SJSA1 (cell line): ENCODE measurements at regions not wholly inside any gene's neighbourhood (a gene's known extent, or its start where the extent isn't known, plus 50 kb on each side); places are given as distances from the start of the nearest gene placed in this dataset.
"Not testable (repeated sequence)": the region's sequence is repeated elsewhere in the genome, so short reads cannot be mapped to it uniquely, and the experiment has no call there.

Experiments used
- DNase-seq, 2 experiments: peaks; one replicate each; pipeline ENCODE4 v3.0.0-alpha.2; 2015 to 2020; ENCODE audit warnings: low spot score in 2 of 2, low read depth in 1 of 2
- H3K27ac ChIP-seq: fragments of 250-450 bp; sonication (Bioruptor Pico); 2 replicates; pipeline ENCODE4 v1.5.1; 2020; ENCODE audit warnings: mild to moderate bottlenecking, moderate library complexity
- H3K27me3 ChIP-seq: fragments of 250-450 bp; sonication (Bioruptor Pico); replicated peaks from 2 replicates; pipeline ENCODE4 v1.5.1; 2020; ENCODE audit warnings: mild to moderate bottlenecking, moderate library complexity
- H3K36me3 ChIP-seq: fragments of 250-450 bp; sonication (Bioruptor Pico); 2 replicates; pipeline ENCODE4 v1.5.1; 2020; ENCODE audit warnings: mild to moderate bottlenecking
- H3K4me1 ChIP-seq: fragments of 250-450 bp; sonication (Bioruptor Pico); replicated peaks from 2 replicates; pipeline ENCODE4 v1.6.1; 2021; ENCODE audit warnings: mild to moderate bottlenecking
- H3K4me3 ChIP-seq: fragments of 250-450 bp; sonication (Bioruptor Pico); 2 replicates; pipeline ENCODE4 v1.5.1; 2020; ENCODE audit warnings: mild to moderate bottlenecking
- H3K9me3 ChIP-seq: fragments of 250-450 bp; sonication (Bioruptor Pico); replicated peaks from 2 replicates; pipeline ENCODE4 v1.5.1; 2020; ENCODE audit warnings: mild to moderate bottlenecking

GRCh38 chr4:129292194-129292593, 196.2 kb downstream of the C4orf33 start:
- not testable (repeated sequence) for H3K9me3 ChIP-seq, H3K4me3 ChIP-seq, H3K27ac ChIP-seq, H3K36me3 ChIP-seq, H3K27me3 ChIP-seq, H3K4me1 ChIP-seq, DNase-seq

GRCh38 chr4:129314781-129315180, 218.8 kb downstream of the C4orf33 start:
- Histone ChIP-seq H3K4me3 (no peak overlapping the region), H3K4me1 (no peaks in the 10 kb centered on the region), H3K27ac (no peak overlapping the region), H3K9me3 (no peaks in the 10 kb centered on the region), H3K36me3 (no peaks in the 10 kb centered on the region), H3K27me3 (no peaks in the 10 kb centered on the region)
- no peak for DNase-seq

GRCh38 chr4:129322920-129323319, 227.0 kb downstream of the C4orf33 start:
- no peaks in the 10 kb centered on the region for H3K4me1 ChIP-seq
- H3K27me3 ChIP-seq = no peaks in the 10 kb centered on the region
- no peak overlapping the region for H3K4me3 ChIP-seq
- H3K27ac ChIP-seq = no peak overlapping the region
- no peak for DNase-seq
- H3K9me3 ChIP-seq = no peaks in the 10 kb centered on the region
- H3K36me3 ChIP-seq = no peaks in the 10 kb centered on the region

- Histone ChIP-seq H3K27me3 (no peaks in the 10 kb centered on the region), H3K36me3 (no peaks in the 10 kb centered on the region), H3K4me3 (no peak overlapping the region), H3K4me1 (no peaks in the 10 kb centered on the region), H3K9me3 (no peaks in the 10 kb centered on the region), H3K27ac (no peak overlapping the region)
- no peak for DNase-seq
Observed at GRCh38 chr4:129323658-129324057, 227.7 kb downstream of the C4orf33 start.

DNA sequence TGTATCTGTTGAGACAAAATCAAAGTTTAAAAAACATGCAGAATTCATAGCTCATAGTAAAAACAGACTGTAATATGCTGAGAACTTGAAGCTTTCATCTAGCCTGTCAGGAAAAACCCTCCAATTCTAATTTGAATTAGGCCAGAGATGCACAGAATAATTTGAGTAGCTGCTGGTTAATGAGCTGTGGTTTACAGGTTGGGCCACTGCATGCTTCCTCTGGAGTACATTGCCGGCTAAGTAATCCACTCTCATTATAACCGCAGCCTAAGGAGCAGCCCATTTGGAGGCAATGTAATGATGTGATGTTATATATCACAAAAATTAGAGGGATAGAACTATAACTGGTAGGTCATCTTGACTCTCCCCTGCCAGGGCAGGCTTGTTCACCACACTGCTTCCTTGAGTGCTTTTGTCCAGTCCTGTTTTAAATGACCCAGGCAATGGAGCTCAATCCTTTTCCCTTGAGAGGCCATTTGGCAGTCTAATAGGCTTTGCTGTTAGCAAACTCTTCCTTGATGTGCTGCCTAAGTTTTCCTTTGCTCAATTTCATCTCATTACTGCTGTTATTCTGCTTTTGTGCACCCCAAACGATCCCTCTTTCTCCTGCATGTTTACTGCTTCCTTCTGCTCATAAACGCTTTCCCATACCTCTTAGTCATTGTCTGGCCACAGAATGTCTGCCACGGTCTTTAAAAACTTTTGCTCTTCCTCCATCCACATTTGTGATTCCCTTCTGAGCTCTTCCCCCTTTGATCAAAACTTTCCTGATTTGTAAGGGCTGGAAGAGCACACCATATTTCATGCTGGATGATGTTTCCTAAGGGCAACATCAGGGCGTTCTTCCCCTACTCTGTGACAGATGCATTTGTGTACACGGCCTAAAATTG, 230.9 kb downstream of the C4orf33 start:
- Histone ChIP-seq H3K27me3 (no peaks in the 10 kb centered on the region), H3K9me3 (no peaks in the 10 kb centered on the region), H3K4me1 (no peaks in the 10 kb centered on the region), H3K27ac (no peak overlapping the region), H3K4me3 (no peak overlapping the region), H3K36me3 (no peaks in the 10 kb centered on the region)
- DNase-seq = no peak

DNA sequence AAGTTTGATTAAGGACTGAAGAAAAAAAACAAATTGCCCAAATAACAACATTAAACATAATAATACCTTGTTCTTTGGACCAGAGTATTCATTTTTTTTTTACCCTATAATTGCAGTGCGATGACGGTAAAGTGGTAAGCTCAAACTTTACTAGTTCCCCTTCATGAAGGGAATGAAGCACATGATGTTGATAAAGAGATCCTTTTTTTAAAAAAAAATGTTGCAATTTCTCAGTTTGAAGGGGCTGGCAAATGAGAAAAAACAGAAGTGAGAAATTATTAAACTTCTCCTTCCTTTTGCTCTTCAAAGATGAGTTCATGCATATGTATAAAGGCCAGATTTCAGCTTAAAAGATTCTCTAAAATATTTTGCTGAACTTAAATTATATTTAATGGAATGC, 231.7 kb downstream of the C4orf33 start:
- Histone ChIP-seq H3K27me3 (no peaks in the 10 kb centered on the region), H3K9me3 (no peaks in the 10 kb centered on the region), H3K4me1 (no peaks in the 10 kb centered on the region), H3K36me3 (no peaks in the 10 kb centered on the region), H3K27ac (no peak overlapping the region), H3K4me3 (no peak overlapping the region)
- DNase-seq = no peak

DNA sequence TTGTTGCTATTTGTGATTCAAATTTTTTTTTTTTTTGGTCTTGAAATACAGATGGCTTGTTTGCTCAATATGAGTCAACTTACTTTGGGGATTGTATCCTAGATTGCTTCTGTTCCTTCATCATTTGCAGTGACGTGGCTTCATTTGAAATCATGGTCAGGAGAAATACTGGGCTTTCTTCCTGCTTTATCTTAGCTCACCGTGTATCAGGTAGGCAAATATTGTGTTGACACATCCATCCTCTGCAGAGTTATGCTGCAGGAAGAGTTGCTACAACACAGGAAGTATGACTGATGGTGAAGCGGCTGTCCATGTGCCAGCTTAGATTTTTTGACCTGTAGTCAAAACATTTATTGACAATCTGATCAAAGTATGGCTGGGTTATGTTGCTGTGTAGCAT, 232.2 kb downstream of the C4orf33 start:
- H3K27me3 ChIP-seq = no peaks in the 10 kb centered on the region

GRCh38 chr4:129334136-129334535, 238.2 kb downstream of the C4orf33 start:
- Histone ChIP-seq H3K36me3 (no peaks in the 10 kb centered on the region), H3K27ac (no peak overlapping the region), H3K4me3 (no peak overlapping the region), H3K27me3 (no peaks in the 10 kb centered on the region), H3K9me3 (no peaks in the 10 kb centered on the region), H3K4me1 (no peaks in the 10 kb centered on the region)
- no peak for DNase-seq

More for the DNA sequence above, 232.2 kb downstream of the C4orf33 start:
- no peak for DNase-seq
- Histone ChIP-seq H3K4me3 (no peak overlapping the region), H3K4me1 (no peaks in the 10 kb centered on the region), H3K9me3 (no peaks in the 10 kb centered on the region), H3K36me3 (no peaks in the 10 kb centered on the region), H3K27ac (no peak overlapping the region)

DNA sequence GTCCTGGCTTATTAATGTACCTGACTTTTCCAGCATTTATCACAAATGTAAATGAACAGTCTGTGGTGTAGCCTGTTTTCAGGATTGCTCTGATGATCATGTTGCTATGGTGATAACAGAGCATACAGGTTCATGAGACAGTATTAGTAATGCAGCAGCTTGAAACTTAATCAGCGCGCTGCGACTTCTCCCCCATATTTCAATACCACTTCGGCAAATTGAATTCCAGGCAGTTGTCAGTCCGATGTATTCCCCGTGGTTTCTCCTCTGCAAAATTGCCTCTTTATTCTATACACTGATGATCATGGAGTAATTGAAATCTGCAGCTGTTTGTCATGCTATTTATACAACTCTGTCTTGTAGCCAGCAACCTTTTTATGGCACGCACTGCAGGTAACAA, 239.3 kb downstream of the C4orf33 start:
- H3K27me3 ChIP-seq = no peaks in the 10 kb centered on the region
- no peaks in the 10 kb centered on the region for H3K36me3 ChIP-seq
- H3K9me3 ChIP-seq = no peaks in the 10 kb centered on the region
- no peak for DNase-seq
- no peaks in the 10 kb centered on the region for H3K4me1 ChIP-seq
- no peak overlapping the region for H3K27ac ChIP-seq
- no peak overlapping the region for H3K4me3 ChIP-seq

DNA sequence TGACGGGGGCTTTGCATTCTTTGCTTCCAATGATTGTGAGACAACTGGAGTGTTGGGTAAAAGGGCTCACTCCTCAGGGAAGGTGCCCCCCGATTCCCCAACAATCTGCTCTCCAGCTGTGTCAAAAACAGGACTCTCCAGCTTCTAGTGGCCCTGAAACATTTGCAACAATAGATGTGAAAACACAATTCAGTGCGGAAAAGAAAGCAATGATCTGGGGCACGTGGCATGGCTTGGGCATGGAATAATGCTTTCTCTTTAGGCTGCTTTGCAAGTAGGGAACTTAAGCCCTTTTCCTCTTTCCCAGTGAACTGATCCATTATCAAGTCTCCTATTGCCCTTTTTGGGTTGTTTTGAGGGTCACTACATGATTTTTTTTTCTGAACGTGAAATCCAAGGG, 239.9 kb downstream of the C4orf33 start:
- H3K4me1 ChIP-seq = no peaks in the 10 kb centered on the region
- H3K4me3 ChIP-seq = no peak overlapping the region
- H3K36me3 ChIP-seq = no peaks in the 10 kb centered on the region
- H3K27ac ChIP-seq = no peak overlapping the region
- no peaks in the 10 kb centered on the region for H3K9me3 ChIP-seq
- no peak for DNase-seq
- H3K27me3 ChIP-seq = no peaks in the 10 kb centered on the region

DNA sequence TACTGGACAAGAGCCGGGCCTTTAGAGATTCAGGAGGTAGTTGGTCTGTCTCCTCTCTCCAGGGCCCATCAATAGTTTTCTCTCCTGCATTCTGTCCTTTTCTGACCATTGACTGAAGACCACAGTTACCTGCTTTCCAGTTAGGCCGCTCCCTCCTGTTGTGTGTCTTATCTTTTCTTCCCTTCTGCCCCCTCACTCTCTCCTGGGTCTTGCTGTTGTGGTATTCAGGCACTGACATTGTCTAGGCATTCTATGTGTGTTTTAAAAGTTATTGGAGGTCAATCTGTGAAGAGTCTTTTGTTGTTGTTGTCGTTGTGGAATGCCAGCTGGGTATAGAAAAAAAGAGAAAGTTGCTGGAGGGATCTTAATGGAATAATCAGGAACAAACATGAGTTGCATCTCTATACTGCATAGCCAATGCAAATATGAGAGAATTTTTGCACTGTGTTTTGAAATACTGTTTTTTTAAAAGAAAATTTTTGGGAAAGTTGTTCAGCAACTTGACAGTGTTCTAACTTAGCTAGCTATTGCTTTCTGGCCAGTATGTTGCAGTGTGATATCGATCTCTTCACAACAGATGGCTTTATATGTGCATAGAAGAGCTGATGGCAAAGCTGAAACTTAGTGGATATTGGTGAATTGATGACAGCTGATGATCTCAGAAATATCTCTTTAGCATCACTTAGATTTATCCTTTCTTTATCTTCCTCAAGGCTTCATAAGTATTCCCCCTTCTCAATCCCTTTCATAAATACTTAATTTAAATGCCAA, 240.7 kb downstream of the C4orf33 start:
- DNase-seq = no peak
- H3K4me1 ChIP-seq = no peaks in the 10 kb centered on the region
- H3K9me3 ChIP-seq = no peaks in the 10 kb centered on the region
- H3K27ac ChIP-seq = no peak overlapping the region
- H3K4me3 ChIP-seq = no peak overlapping the region
- H3K36me3 ChIP-seq = no peaks in the 10 kb centered on the region
- no peaks in the 10 kb centered on the region for H3K27me3 ChIP-seq

- no peak for DNase-seq
- H3K27me3 ChIP-seq = no peaks in the 10 kb centered on the region
- no peaks in the 10 kb centered on the region for H3K36me3 ChIP-seq
Observed at GRCh38 chr4:129337228-129337620, 241.3 kb downstream of the C4orf33 start.

DNA sequence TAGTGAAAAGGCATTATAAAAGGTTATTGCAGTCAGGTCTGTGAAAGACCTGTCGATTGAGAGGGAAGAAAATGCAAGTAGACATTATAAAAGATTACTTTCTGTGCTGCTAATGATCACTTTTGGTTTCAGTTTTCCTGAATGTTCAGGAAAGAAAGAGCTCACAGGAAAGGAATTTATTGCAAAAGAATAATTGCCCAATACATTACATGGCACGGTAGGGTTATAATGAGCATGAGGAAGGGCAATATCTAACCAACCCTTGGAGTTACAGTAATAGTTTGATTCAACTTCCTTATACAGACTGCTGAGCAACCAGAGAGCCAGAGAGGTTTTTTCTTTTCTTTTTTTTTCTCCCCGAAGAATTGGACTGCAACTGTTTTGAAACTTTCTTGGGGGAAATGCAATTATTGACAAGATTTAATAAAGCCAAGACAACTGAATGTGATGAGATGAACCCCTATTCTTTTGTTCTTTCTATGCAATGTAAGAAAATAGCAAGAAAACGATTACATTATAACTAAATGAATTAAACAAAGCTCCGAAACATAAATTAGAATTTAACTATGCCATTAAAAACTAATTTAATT, 247.0 kb downstream of the C4orf33 start:
- H3K4me1 ChIP-seq = no peaks in the 10 kb centered on the region
- no peak for DNase-seq
- H3K27me3 ChIP-seq = no peaks in the 10 kb centered on the region
- no peaks in the 10 kb centered on the region for H3K9me3 ChIP-seq
- H3K4me3 ChIP-seq = no peak overlapping the region
- H3K27ac ChIP-seq = no peak overlapping the region
- no peaks in the 10 kb centered on the region for H3K36me3 ChIP-seq

More at GRCh38 chr4:129337228-129337620, 241.3 kb downstream of the C4orf33 start:
- Histone ChIP-seq H3K4me3 (no peak overlapping the region), H3K4me1 (no peaks in the 10 kb centered on the region), H3K27ac (no peak overlapping the region), H3K9me3 (no peaks in the 10 kb centered on the region)

DNA sequence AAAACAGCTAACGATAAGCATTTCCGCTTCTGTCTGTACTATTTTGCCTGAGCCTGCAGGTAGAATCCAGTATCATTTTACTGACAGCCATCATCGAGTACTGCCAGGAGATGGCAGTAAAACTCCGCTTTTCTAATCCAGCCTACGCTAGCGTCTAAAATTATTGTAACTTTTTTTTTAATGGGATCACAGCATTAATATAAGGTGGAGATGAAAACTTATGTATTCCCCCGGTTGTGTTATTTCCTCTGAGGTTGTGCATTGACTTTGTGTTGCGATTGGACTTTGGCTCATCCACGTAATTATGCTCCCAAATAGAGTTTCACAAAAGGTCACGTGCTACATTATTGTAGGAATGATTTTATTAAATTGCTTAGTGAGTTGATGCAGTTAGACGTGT, 248.1 kb downstream of the C4orf33 start:
- no peak for DNase-seq
- Histone ChIP-seq H3K27ac (no peak overlapping the region), H3K27me3 (no peaks in the 10 kb centered on the region), H3K36me3 (no peaks in the 10 kb centered on the region), H3K4me3 (no peak overlapping the region), H3K9me3 (no peaks in the 10 kb centered on the region), H3K4me1 (no peaks in the 10 kb centered on the region)
